GM21360 (cell line): ENCODE measurements at regions not wholly inside any gene's neighbourhood (a gene's known extent, or its start where the extent isn't known, plus 50 kb on each side); places are given as distances from the start of the nearest gene placed in this dataset.

Experiments
- ATAC-seq: cut with Tn5 transposase; IDR thresholded peaks from one replicate; pipeline ENCODE4 v1.9.1; 2021; ENCODE audit warnings: mild to moderate bottlenecking, moderate library complexity; ENCODE audit not compliant: unreplicated experiment

DNA sequence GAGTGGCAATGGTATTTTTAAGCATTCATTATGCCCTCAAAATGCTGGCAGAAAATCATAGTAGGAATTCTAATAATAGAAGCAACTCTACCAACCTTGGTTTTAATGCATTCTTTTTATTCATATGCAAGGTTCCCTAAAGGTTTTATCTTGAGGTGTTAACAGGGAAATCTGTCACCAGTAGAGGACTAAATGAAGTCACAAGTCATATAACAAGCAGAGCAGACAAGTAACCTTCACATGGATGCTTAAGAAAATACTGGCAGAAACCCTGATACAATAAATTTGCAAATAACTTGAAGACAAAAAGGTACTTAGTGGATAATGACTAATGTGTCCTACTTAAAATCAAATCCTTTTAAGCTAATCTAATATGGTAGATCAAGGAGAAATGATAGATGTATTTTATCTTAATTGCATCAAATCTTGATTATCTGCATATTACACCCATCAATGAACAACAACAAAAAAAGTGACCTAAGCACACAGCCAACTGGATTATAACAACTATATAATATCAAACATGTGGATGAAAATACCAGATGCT, 73.3 kb downstream of the RFC3 start:
- ATAC-seq, result no peak

DNA sequence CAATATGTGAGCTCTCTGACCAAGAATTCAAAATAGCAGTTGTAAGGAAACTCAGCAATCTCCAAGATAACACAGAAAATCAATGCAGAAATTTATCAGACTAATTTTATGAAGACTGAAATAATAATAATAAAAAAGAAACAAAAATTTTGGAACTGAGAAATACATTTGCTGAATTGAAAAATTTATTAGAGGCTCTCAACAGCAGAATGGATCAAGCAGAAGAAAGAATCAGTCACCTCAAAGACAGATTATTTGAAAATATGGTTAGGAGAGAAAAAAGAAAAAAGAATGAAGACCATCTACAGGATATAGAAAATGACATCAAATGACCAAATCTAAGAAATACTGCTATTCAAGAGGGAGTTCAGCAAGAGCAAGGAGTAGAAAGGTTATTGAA, 75.6 kb downstream of the RFC3 start:
- no peak for ATAC-seq

- no peak for ATAC-seq
These were observed 86.5 kb downstream of the RFC3 start for GRCh38 chr13:33904431-33904830.

DNA sequence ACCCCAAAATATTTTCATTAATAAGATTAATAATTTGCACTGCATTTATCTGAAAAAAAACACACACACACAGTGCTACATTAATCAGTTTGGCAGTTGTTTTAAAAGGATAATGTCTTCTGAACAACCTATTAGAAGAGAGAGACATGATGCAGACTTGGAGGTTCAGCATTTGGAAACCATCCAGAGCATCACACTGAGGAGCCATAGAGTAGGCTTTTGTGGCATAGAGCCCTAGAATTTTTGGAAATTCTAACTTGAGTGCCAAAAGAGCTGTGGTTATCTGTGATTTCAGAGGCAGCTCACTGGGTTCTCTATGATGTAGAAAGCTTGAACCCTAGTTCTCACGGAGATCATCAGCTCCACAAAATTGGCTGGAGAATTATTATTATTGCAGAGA, 90.2 kb downstream of the RFC3 start:
- ATAC-seq, result no peak

GRCh38 chr13:33910255-33910654, 92.3 kb downstream of the RFC3 start:
- ATAC-seq, result no peak

DNA sequence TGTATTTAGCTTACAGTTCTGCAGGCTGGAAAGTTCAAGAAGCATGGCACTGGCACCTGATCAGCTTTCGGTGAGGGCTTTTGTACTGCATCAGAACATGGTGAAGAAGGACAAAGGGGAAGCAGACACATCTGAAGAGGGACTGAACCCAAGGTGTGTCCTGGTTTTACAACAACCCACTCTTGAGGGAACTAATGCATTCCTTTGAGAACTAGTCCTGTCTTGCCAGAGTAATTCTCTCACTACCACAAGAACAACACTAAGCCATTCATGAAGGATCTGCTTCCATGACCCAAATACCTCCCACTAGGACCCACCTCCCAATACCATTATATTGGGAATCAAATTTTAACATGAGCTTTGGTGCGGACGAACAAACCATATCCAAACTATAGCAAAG, 93.6 kb downstream of the RFC3 start:
- no peak for ATAC-seq

DNA sequence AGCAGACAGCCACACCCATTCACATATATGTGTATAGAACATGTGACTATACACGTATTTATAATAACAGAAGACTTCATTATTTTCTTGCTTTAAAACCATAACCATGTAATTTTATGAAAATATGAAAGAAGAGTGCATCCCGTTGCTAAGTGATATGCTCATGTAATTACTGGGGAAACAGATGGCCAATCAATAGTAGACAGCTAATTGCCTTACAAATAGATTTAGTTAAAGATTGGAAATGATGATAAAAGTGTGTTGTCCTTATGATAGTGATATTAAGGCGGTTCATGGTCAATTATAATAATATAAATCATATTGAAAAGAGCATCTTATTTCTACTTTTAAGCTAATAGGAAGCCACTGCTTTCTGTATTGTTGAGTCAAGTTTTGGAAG, 95.9 kb downstream of the RFC3 start:
- no peak for ATAC-seq

DNA sequence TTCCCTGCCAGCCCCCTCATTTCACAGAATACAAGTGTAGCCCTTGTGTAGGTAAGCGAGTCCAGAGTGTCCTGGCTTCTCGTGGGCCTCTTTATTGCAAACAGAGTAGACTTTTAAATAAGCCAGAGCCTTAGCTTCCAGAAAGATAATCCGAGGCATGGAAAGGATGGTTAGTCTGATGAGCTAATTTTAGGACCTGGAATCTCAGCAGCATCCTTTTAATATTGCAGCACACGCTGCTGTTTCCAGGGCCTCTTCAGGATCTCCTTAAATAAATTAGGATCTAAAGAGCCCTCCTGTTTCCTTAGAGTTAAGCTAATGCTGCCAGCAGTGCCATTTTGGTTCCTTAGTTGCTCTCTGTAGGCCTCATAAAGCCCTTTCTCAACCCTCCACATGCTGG, 99.2 kb downstream of the RFC3 start:
- no peak for ATAC-seq

DNA sequence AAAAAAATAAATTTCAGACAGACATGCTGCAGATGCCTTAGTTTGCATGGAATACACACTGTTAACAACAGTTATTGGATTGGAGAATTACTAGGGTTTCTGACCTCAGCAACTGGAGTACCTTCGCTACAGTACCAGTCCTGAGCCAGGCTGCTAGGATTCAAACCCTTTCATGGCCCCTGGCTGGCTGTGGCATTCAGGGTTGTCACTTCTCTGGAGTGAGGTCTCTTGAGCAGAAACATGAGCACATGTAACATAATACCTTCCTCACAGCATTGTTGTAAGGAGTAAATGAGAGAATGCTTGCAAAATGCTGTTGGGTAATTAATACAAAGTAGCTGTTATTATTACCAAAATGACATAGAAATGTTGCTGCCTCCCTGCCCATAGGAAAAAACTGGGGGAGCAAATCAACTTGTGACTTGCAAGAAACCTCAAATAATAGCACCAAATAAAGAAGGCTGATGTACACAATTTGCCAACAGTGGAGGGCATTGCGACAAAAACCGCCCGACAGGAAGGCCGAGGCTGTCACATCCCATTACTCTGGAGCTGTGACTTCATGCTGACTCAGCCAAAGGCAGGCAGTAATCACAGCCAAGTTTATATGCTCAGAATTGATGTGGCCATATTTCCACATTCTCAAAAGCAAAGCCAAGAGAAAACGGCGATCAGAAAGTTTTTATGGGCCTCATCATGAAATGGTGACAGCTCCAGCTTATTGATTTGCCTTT, 100.4 kb downstream of the RFC3 start:
- ATAC-seq, result no peak

DNA sequence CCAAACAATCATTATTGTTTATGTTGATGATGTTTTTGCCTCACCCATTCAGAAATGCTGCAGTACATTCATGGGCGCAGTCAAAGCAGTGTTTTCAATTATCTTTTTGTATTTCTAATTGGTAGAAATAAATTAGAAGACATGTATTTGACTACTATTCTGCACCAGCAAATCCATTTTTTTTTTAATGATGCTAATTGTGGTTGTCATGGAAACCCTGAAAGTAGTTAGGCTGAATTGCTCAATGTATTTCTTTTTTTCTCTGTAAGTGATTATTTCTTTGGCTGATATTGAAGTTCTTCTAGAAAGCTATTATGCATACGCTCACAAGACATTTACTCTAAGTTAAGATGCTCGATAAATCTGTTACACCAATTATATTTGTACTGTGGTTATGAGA, 101.2 kb downstream of the RFC3 start:
- ATAC-seq, result no peak

- no peak for ATAC-seq
These were observed 107.6 kb downstream of the RFC3 start for GRCh38 chr13:33925563-33925962.

DNA sequence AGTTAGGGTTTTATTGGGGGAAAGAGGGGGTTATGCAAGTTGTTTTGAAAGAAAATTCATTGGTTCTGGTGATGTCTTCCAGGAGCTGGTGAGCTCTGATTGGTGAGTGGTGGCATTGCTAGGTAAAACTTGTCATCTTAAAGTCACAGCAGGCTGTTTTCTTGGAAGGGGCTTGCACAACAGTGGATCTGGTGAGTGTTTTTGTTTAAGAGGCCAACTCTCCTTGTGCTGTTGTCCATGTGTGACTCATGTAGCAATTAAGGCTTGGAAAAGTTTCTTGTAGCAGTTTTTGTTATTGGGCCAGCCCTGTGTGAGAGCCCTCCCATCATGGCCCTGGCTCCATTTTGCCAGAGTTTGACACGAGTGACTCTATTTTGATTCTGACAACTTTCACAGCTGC, 109.4 kb downstream of the RFC3 start:
- no peak for ATAC-seq

DNA sequence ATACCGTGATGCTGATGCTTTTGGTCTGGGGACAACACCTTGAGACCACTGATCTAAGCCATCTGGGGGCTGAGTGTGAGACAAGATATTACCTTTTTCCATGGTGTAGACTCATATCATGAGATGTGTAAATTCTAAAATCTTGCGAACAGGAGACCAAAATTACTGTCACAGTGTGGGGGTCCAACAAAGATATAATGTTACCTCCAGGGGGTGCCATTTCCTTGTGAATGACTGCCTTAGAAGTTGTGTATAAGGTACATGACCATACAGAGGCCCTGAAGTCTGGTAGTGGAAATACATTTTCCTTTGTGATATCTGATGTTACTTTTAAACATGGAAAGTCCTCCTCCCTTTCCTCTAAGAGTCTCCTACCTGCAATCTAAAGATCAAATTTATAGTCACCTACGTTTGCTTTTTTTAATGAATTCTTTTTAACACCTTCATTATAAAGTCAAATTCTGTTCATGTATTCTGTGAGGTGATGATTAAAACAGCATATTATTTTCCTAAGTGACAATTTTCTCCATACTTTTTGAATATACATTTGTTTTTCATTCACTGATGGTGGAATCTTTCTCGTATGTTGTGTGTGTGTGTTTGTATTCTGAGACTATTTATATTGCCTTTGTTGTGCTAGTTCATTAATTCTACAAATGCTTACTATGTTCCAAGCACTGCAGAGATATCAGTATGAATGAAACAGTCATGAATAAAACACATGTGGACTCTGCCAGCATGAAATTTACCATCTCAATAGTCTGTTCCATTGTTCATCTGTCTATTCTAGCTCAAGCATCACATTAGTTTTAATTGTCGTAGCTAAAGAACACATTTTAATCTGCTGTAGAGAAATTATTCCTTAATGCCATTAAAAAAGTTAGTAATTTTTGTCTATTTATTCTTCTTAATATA, 113.7 kb downstream of the RFC3 start:
- no peak for ATAC-seq

GRCh38 chr13:33932769-33933406, 114.9 kb downstream of the RFC3 start:
- no peak for ATAC-seq

DNA sequence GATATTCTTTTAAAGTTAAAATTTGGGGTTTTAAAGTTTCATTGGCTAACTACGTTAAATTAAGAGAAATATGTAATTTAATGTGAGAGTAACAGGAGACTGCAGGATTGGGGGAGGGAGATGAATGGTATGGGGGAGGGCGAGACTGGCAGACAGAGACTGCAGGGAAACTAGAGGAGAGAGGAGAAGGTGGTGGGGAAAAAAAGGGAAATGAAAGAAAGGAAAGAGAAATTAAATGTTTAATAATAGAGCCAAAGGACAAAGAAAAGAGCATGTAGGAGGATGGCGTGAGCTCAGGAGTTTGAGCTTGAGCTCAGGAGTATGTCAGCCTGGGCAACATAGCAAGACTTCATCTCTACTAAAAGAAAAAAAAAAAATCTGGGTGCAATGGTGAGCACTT, 115.9 kb downstream of the RFC3 start:
- no peak for ATAC-seq

DNA sequence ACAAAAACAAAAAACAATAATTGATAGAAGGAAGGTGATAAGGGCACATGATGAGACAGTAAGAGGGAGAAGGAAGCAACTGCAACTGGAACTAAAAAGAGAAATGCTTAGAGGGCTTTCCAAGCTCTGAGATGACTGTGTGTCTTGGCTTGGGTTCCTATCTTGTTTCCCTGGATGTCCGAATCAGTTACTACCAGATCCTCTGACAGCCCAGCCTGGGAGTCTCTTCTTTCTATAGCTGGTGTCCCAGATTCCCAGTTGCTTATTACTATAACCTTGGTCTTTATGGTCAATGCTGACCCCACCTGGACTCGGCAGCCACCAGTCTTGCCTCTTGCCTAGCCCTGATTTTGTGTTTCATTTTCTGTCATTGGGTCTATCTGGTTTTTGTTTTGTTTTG, 116.4 kb downstream of the RFC3 start:
- ATAC-seq, result no peak

DNA sequence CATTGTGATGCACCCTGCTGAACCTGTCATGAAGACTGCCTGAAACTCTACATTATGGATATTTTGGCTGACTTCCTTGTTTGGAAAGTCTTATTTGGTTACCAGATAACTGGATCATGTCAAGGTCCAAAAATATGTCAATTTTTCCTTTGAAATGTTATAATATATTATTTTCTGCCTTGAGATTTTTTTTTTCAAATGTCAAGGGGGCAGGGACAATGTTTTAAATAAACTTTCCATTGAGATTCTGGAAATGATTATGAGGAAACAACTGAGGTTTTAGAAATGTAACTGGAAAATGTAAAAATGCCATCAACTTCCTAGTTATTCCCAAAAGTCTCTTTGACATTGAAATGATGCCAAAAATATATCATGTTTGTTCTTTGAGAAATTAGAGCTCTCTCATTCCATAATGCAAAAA, 117.0 kb downstream of the RFC3 start:
- no peak for ATAC-seq

DNA sequence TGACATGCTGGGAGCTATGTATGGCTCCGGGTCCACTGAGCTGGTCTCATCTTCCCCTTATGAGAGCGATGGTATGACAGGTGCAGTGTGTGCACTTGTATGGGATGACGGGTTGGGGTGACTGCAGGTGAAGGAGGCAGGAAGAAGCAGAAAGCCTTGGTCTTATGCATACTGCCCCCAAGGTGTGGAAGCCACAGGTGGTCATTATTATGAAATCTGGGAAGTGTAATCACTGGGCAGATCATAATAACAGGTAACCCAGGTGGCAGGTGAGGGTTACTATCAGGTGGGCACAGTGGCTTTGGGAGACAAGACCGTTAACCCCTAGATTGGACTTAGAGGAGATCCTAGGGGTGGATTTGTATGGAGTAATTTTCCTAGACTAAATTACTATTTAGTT, 118.0 kb downstream of the RFC3 start:
- no peak for ATAC-seq

DNA sequence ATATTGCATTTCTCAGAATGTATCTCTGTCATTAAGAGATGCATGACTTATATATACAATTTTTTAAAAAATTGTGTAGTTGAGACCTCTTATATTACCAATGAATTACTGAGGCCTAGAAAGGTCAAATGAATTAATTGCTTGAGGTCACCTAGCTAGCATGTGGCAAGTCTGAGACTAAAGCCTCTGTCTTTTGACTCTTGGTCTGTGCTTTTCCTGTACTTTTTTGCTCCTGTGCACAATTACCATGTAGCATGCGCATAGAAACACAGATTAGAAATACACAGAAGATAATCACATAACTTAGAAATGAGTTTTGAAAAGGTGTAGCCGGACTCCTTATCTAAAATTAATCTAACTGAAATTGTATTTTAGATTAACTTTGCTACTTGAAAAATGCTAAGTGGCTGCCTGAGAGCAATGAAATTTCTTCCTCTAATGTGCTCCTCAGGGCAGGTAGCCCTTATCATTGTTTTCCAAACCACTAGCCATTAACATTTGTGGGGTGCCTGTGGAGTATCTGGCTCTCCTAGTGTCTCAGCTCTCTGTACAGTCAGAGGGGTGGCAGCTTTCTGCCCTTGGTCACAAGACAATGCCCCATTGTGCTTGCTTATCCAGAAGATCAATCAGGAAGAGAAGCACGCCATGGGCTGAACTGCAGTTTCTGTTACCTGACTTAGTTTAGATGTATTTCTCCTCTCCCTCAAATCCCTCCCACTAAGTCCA, 119.6 kb downstream of the RFC3 start:
- no peak for ATAC-seq

DNA sequence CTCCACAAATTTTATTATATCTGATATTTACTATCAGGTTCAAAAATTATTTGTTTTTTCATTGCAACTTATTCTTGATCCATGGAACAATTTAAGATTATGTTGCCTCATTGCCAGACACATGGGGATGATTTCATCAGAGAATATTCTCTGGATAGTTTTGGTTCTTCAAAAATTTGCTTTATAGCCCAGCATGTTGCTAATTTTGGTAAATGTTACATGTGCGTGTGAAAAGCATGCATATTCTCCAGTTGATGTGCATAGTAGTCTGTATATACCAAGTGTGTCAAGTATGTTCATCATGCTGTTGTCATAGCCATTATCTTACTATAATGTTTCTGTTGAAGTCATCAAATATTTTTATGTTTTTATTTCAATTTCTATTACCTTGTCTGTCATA, 122.3 kb downstream of the RFC3 start:
- ATAC-seq, result no peak

- no peak for ATAC-seq
These were observed 122.9 kb downstream of the RFC3 start for GRCh38 chr13:33940898-33941297.
